Neural progenitor cell (in vitro differentiated cells): ENCODE measurements at regions not wholly inside any gene's neighbourhood (a gene's known extent, or its start where the extent isn't known, plus 50 kb on each side); places are given as distances from the start of the nearest gene placed in this dataset.
"Not testable (repeated sequence)": the region's sequence is repeated elsewhere in the genome, so short reads cannot be mapped to it uniquely, and the experiment has no call there.

Experiments
- DNase-seq: peaks from one replicate; pipeline ENCODE4 v3.0.0-alpha.2; 2016; ENCODE audit warnings: low spot score
- H2AFZ ChIP-seq: fragments of 200-600 bp; sonication (generic); replicated peaks from 2 replicates; pipeline ENCODE4 v1.6.1; 2016; ENCODE audit warnings: antibody characterized with exemption
- H3F3A ChIP-seq: fragments of 200-600 bp; sonication (generic); 2 replicates; pipeline ENCODE4 v1.6.1; 2016; ENCODE audit warnings: antibody characterized with exemption, low read depth
- H3K27ac ChIP-seq: fragments of 200-600 bp; sonication (generic); 2 replicates; pipeline ENCODE4 v1.5.1; 2016; ENCODE audit warnings: mild to moderate bottlenecking
- H3K27me3 ChIP-seq: fragments of 200-600 bp; sonication (generic); 2 replicates; pipeline ENCODE4 v1.6.1; 2016; ENCODE audit warnings: mild to moderate bottlenecking, moderate library complexity
- H3K36me3 ChIP-seq: fragments of 200-600 bp; sonication (generic); 2 replicates; pipeline ENCODE4 v1.5.1; 2016
- H3K4me1 ChIP-seq: fragments of 200-600 bp; sonication (generic); 2 replicates; pipeline ENCODE4 v1.6.1; 2016; ENCODE audit warnings: mixed run types
- H3K4me2 ChIP-seq: fragments of 200-600 bp; sonication (generic); 2 replicates; pipeline ENCODE4 v1.6.1; 2016
- H3K4me3 ChIP-seq: fragments of 200-600 bp; sonication (generic); 2 replicates; pipeline ENCODE4 v1.5.1; 2016
- H3K79me2 ChIP-seq: fragments of 200-600 bp; sonication (generic); 2 replicates; pipeline ENCODE4 v1.6.1; 2016; ENCODE audit warnings: low read depth
- H3K9ac ChIP-seq: fragments of 200-600 bp; sonication (generic); 2 replicates; pipeline ENCODE4 v1.6.1; 2016
- H3K9me3 ChIP-seq: fragments of 200-600 bp; sonication (generic); 2 replicates; pipeline ENCODE4 v1.5.1; 2016; ENCODE audit warnings: low read depth
- H4K20me1 ChIP-seq: fragments of 200-600 bp; sonication (generic); 2 replicates; pipeline ENCODE4 v1.6.1; 2016; ENCODE audit warnings: low read depth
- H3K27ac Mint-ChIP-seq: 3 replicates; pipeline ENCODE4 v1.8.0; 2021; ENCODE audit warnings: mixed read lengths
- H3K27me3 Mint-ChIP-seq: 2 replicates; pipeline ENCODE4 v1.8.0; 2022; ENCODE audit warnings: low read depth, mild to moderate bottlenecking, inconsistent platforms, moderate library complexity, mixed read lengths; ENCODE audit not compliant: insufficient read depth
- H3K36me3 Mint-ChIP-seq: 3 replicates; pipeline ENCODE4 v1.8.0; 2021; ENCODE audit warnings: mixed read lengths
- H3K4me1 Mint-ChIP-seq: 3 replicates; pipeline ENCODE4 v1.8.0; 2021; ENCODE audit warnings: mixed read lengths
- H3K4me3 Mint-ChIP-seq: 3 replicates; pipeline ENCODE4 v1.8.0; 2021; ENCODE audit warnings: mild to moderate bottlenecking, moderate library complexity, mixed read lengths
- H3K9me3 Mint-ChIP-seq: 3 replicates; pipeline ENCODE4 v1.8.0; 2020; ENCODE audit warnings: mixed read lengths
- CTCF ChIP-seq: fragments of 200-600 bp; sonication (generic); IDR thresholded peaks from 2 replicates; pipeline ENCODE4 v1.5.1; 2017; ENCODE audit warnings: antibody characterized with exemption, mild to moderate bottlenecking
- EZH2 ChIP-seq: fragments of 200-600 bp; sonication (generic); IDR thresholded peaks from 2 replicates; pipeline ENCODE4 v1.6.1; 2017; ENCODE audit warnings: antibody characterized with exemption, mild to moderate bottlenecking, moderate library complexity
- EZH2phosphoT487 ChIP-seq: fragments of 200-600 bp; sonication (generic); IDR thresholded peaks from 2 replicates; pipeline ENCODE4 v1.6.1; 2017; ENCODE audit warnings: antibody characterized with exemption

GRCh38 chr19:20273951-20274570, 107.0 kb downstream of the ZNF486 start:
- Histone ChIP-seq H3F3A (no peaks in the 10 kb centered on the region), H3K4me2 (no peak overlapping the region), H4K20me1 (no peaks in the 10 kb centered on the region), H3K27ac (no peak overlapping the region), H3K9me3 (no peaks in the 10 kb centered on the region), H3K9ac (no peak overlapping the region), H3K4me3 (no peak overlapping the region), H3K36me3 (no peaks in the 10 kb centered on the region), H3K27me3 (no peaks in the 10 kb centered on the region), H3K4me1 (no peaks in the 10 kb centered on the region), H3K79me2 (no peaks in the 10 kb centered on the region), H2AFZ (no peak overlapping the region)
- Mint-ChIP-seq H3K4me1 (no peaks in the 10 kb centered on the region), H3K27me3 (peaks cover 4% of the 10 kb centered on the region), H3K4me3 (no peak overlapping the region), H3K9me3 (peaks cover 25% of the 10 kb centered on the region), H3K27ac (no peak overlapping the region), H3K36me3 (no peaks in the 10 kb centered on the region)
- no peak for DNase-seq
- TF ChIP-seq CTCF, result no peak
- TF ChIP-seq EZH2phosphoT487, result no peak
- TF ChIP-seq EZH2, result no peak

GRCh38 chr19:20273376-20273775, 106.4 kb downstream of the ZNF486 start:
- Histone ChIP-seq H3K27me3 (no peaks in the 10 kb centered on the region), H3K36me3 (no peaks in the 10 kb centered on the region), H3K9me3 (no peaks in the 10 kb centered on the region), H3K4me1 (no peaks in the 10 kb centered on the region), H3K4me2 (no peak overlapping the region), H3K27ac (no peak overlapping the region), H3K9ac (no peak overlapping the region), H3K4me3 (no peak overlapping the region), H4K20me1 (no peaks in the 10 kb centered on the region), H3K79me2 (no peaks in the 10 kb centered on the region), H2AFZ (no peak overlapping the region), H3F3A (no peaks in the 10 kb centered on the region)
- H3K27ac Mint-ChIP-seq, result no peak overlapping the region
- H3K4me1 Mint-ChIP-seq, result no peaks in the 10 kb centered on the region
- no peaks in the 10 kb centered on the region for H3K36me3 Mint-ChIP-seq
- peaks cover 4% of the 10 kb centered on the region for H3K27me3 Mint-ChIP-seq
- TF ChIP-seq CTCF, result no peak
- TF ChIP-seq EZH2phosphoT487, result no peak
- TF ChIP-seq EZH2, result no peak
- H3K9me3 Mint-ChIP-seq, result peaks cover 22% of the 10 kb centered on the region
- no peak overlapping the region for H3K4me3 Mint-ChIP-seq
- no peak for DNase-seq

- H3K27ac ChIP-seq, H3K4me1 Mint-ChIP-seq, H3K9me3 ChIP-seq, H2AFZ ChIP-seq, H3K4me3 ChIP-seq, DNase-seq, H3K36me3 Mint-ChIP-seq, H4K20me1 ChIP-seq, H3K27ac Mint-ChIP-seq, H3K4me2 ChIP-seq, H3K4me3 Mint-ChIP-seq, H3K79me2 ChIP-seq, H3K4me1 ChIP-seq, H3K27me3 Mint-ChIP-seq, H3K27me3 ChIP-seq, H3F3A ChIP-seq, H3K36me3 ChIP-seq, H3K9ac ChIP-seq: not testable (repeated sequence)
- H3K9me3 Mint-ChIP-seq, result peaks cover 19% of the 10 kb centered on the region
These were observed 105.6 kb downstream of the ZNF486 start for GRCh38 chr19:20272627-20273010.

GRCh38 chr19:20271927-20272626, 105.1 kb downstream of the ZNF486 start:
- not testable (repeated sequence) for H3K4me3 Mint-ChIP-seq, H3K9ac ChIP-seq, H3F3A ChIP-seq, H3K27me3 ChIP-seq, H3K9me3 ChIP-seq, H3K4me3 ChIP-seq, H3K36me3 ChIP-seq, H3K36me3 Mint-ChIP-seq, H3K4me1 Mint-ChIP-seq, H3K79me2 ChIP-seq, H3K27ac Mint-ChIP-seq, H4K20me1 ChIP-seq, H2AFZ ChIP-seq, DNase-seq, H3K4me1 ChIP-seq, H3K27me3 Mint-ChIP-seq, H3K4me2 ChIP-seq, H3K27ac ChIP-seq
- peaks cover 20% of the 10 kb centered on the region for H3K9me3 Mint-ChIP-seq
